Mesodermal cell (in vitro differentiated cells): ENCODE measurements at regions not wholly inside any gene's neighbourhood (a gene's known extent, or its start where the extent isn't known, plus 50 kb on each side); places are given as distances from the start of the nearest gene placed in this dataset.

Source experiments
- H3K27ac ChIP-seq: 2 replicates; pipeline ENCODE4 v1.7.0; 2013; ENCODE audit warnings: mild to moderate bottlenecking, low read depth, low read length, moderate library complexity; ENCODE audit not compliant: severe bottlenecking
- H3K36me3 ChIP-seq: 2 replicates; pipeline ENCODE4 v1.7.1; 2013; ENCODE audit warnings: mild to moderate bottlenecking, low read length, moderate library complexity; ENCODE audit not compliant: control insufficient read depth, insufficient read depth
- H3K4me1 ChIP-seq: one replicate; pipeline ENCODE4 v1.7.1; 2013; ENCODE audit warnings: mild to moderate bottlenecking, low read length; ENCODE audit not compliant: insufficient read depth, control insufficient read depth, poor library complexity, severe bottlenecking
- H3K4me3 ChIP-seq: 2 replicates; pipeline ENCODE4 v1.7.0; 2013; ENCODE audit warnings: low read length, control low read depth, mild to moderate bottlenecking; ENCODE audit not compliant: insufficient read depth, poor library complexity, severe bottlenecking; ENCODE audit errors: extremely low read depth
- H3K9me3 ChIP-seq: 2 replicates; pipeline ENCODE4 v1.7.1; 2013; ENCODE audit warnings: mild to moderate bottlenecking, low read length, moderate library complexity; ENCODE audit not compliant: control insufficient read depth
- WGBS, 2 experiments: methylation state at CpG; one replicate each; pipeline ENCODE4 v1.1.5; 2013; ENCODE audit warnings: missing lambda C conversion rate in 2 of 2; ENCODE audit not compliant: insufficient coverage in 2 of 2; 5-methylcytosine and 5-hydroxymethylcytosine counted together

- Histone ChIP-seq H3K36me3 (no peaks in the 10 kb centered on the region), H3K4me1 (peaks cover 9% of the 10 kb centered on the region), H3K4me3 (no peak overlapping the region), H3K9me3 (no peaks in the 10 kb centered on the region), H3K27ac (no peak overlapping the region)
- 80 to 93% methylated on average over 1 to 2 of the region's 2 CpGs for WGBS, 2 experiments
Observed at GRCh38 chr1:55821234-55821633, 606.1 kb upstream of the USP24 start.

DNA sequence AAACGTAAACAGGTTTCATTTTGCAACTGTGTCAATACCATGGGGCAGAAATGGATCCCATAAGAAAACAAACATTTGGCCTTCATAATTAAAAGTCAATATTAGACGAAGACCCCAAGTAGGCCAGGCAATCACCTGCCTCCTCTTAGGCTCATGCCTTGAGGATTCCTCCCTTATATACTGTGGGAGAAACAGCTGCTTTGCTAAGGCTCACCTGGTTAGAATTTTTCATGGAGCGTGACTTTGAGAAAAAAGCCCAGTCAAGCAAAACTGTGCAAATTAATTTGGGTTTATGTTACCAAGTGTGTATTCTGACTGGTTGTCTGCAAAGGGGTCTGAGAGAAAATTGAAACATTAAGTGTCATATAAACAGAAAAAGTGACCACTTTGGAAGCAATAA is 605.3 kb upstream of the USP24 start:
- Histone ChIP-seq H3K4me3 (no peak overlapping the region), H3K4me1 (peaks cover 9% of the 10 kb centered on the region), H3K36me3 (no peaks in the 10 kb centered on the region), H3K27ac (no peak overlapping the region), H3K9me3 (no peaks in the 10 kb centered on the region)
- WGBS, 2 experiments = 85 to 100% methylated on average over 2 of the region's 3 CpGs

DNA sequence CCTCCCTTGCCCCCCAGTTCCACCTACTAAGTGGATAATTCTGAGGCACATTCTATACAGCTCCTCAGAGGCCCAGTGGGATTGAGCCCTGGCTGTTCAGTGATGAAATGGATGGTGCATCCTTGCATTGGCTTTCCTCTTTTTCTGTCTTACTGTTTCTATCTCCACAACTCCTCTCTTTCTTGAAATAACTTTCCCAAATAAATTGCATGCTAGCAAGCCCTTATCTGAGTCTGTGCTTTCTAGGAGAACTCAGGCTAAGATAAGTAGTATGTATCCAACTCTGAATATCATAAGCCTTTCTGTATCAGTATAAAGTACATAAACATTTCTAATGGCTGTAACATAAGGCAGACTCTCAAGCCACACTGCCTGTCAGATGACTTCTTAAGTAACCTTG is 603.8 kb upstream of the USP24 start:
- Histone ChIP-seq H3K4me3 (no peak overlapping the region), H3K27ac (no peak overlapping the region), H3K9me3 (no peaks in the 10 kb centered on the region), H3K36me3 (no peaks in the 10 kb centered on the region), H3K4me1 (peaks cover 9% of the 10 kb centered on the region)

DNA sequence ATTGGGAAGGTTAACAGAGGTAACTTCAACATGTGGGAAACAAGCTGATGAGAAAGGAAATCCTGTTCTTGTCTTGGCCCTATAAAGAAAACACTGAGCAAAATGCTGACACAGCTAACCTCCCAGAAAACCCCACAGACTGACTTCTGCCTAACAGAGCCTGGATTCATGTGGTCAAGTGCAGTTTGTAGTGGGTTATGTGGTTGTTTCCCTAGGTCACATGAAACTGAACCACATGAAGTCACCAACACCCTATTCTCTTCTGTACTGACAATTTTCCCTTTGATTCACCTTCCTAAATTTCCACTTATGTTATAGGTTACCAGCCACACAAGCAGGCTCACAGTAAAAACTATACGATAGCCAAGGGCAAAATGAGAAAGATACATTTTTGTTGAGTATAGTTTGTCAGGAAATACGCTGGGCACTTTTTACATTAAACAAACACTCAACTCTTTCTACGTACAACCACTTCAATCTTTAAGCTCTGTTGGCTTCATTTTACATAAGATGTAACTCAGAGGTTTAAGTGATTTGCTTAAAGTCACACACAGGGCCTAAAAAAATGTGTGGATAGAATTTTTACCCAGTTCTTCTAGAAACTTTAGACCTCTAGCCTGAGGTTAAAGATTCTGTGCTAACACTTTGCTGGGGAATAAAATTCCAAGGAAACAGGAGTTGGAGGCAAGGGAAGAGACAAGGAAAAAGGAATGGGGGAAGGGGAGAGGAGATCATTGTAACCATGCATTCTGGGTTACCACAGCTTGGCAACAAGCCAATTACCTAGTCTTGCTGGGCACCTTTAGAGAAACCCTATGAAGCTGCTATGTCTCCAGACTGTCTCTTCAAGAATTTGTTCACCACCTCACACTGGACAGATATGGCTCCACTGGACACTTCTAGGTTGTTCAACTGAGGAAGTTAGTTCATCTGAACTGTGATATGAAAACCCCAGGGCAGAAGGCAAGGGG is 601.6 kb upstream of the USP24 start:
- Histone ChIP-seq H3K4me3 (no peak overlapping the region), H3K9me3 (no peaks in the 10 kb centered on the region), H3K27ac (no peak overlapping the region), H3K4me1 (no peaks in the 10 kb centered on the region), H3K36me3 (no peaks in the 10 kb centered on the region)
- WGBS, 2 experiments = no CpG with 5 or more reads among the region's 3 CpGs

DNA sequence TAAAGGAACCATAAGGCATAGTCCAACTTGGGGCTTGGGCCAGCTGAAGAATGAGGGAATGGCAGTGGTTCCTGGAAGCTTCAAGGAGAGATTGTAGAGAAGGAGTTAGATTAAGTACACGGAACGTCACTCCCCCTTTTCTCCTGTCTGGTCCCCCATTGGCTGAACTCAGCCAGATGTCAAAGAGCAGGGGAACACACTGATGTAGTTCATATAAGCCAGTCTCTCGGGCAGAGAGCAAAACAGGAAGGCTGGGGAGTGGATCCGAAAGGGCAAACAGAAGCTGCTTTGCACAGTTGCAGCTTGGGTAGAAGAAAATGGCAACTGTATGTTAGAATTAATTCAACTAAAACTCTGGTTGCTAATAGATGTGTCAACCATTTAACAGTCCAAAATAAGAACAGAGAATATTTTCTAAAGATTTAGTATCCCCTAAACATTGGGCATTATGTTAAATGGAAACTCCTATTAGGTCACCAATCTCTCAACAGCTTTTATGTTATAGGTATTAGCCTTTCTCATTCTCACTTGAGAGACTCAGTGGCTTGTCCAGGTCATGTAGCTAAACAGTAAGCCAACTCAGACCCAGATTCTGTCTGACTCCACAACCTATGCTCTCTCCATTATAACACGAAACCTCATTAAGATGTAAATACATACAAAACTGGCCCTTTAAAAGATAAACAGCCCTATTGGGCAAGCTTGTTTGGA is 600.7 kb upstream of the USP24 start:
- Histone ChIP-seq H3K4me1 (no peaks in the 10 kb centered on the region), H3K27ac (no peak overlapping the region), H3K36me3 (no peaks in the 10 kb centered on the region), H3K9me3 (no peaks in the 10 kb centered on the region), H3K4me3 (no peak overlapping the region)
- 74 to 100% methylated on average over 2 to 4 of the region's 5 CpGs for WGBS, 2 experiments

DNA sequence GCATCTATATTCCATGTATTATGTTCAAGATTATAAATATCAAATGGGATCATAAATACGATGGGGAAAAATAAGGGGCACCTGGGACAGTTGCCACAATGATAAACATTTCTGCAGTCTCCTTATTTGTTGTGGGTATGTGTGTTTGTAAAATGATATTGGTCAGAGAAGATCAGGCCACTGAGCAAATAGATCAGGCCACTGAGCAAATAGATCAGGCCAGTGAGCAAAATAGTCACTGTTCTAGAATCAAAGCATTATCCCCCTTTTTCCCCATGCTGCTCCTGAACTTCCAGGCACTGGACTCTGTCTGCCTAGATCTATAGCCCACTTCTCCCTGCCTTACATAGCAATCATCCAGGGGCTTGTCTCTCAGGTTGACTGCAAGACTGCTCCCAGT is 599.8 kb upstream of the USP24 start:
- H3K36me3 ChIP-seq = no peaks in the 10 kb centered on the region
- WGBS, 2 experiments = no CpG with 5 or more reads among the region's 1 CpG
- no peaks in the 10 kb centered on the region for H3K9me3 ChIP-seq
- no peak overlapping the region for H3K4me3 ChIP-seq
- no peak overlapping the region for H3K27ac ChIP-seq
- no peaks in the 10 kb centered on the region for H3K4me1 ChIP-seq

DNA sequence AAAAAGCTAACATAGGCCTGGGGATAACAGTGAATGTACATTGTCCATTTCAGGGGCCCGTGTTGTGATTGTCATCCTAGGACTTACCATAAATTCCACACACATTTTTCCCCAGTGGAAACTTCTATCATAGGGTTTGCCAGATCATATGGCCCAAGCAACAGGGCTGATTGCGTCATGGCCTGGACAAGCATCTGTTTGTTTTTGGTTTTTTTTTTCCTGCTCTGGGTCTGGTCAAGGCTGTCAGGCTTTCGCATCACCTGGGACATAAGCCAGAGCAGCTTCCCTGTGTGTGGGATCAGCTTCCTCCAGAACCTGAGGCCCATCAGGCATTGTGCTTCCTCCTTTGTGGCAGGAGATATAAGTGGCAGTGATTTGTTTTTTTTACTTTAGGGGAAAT is 598.5 kb upstream of the USP24 start:
- H3K9me3 ChIP-seq = no peaks in the 10 kb centered on the region
- H3K36me3 ChIP-seq = no peaks in the 10 kb centered on the region
- WGBS, 2 experiments = 90 to 100% methylated on average over 3 of the region's 3 CpGs
- H3K27ac ChIP-seq = peak overlapping the region; percentile 42
- H3K4me3 ChIP-seq = no peak overlapping the region
- H3K4me1 ChIP-seq = no peaks in the 10 kb centered on the region

GRCh38 chr1:55812281-55812680 is 597.1 kb upstream of the USP24 start:
- Histone ChIP-seq H3K4me1 (no peaks in the 10 kb centered on the region), H3K36me3 (no peaks in the 10 kb centered on the region), H3K27ac (no peak overlapping the region), H3K9me3 (no peaks in the 10 kb centered on the region), H3K4me3 (no peak overlapping the region)

- H3K27ac ChIP-seq = no peak overlapping the region
- no peak overlapping the region for H3K4me3 ChIP-seq
- no CpG with 5 or more reads among the region's 1 CpG for WGBS, 2 experiments
- H3K9me3 ChIP-seq = no peaks in the 10 kb centered on the region
- H3K4me1 ChIP-seq = no peaks in the 10 kb centered on the region
- no peaks in the 10 kb centered on the region for H3K36me3 ChIP-seq
Observed at GRCh38 chr1:55808263-55808662, 593.1 kb upstream of the USP24 start.

GRCh38 chr1:55803429-55803828 is 588.3 kb upstream of the USP24 start:
- Histone ChIP-seq H3K27ac (no peak overlapping the region), H3K4me3 (no peak overlapping the region), H3K4me1 (no peaks in the 10 kb centered on the region), H3K36me3 (no peaks in the 10 kb centered on the region), H3K9me3 (no peaks in the 10 kb centered on the region)
- WGBS, 2 experiments = 68% methylated on average over 2 of the region's 2 CpGs; no CpG with 5 or more reads in 1 of the 2 experiments

- Histone ChIP-seq H3K27ac (no peak overlapping the region), H3K4me3 (no peak overlapping the region), H3K4me1 (no peaks in the 10 kb centered on the region), H3K36me3 (no peaks in the 10 kb centered on the region), H3K9me3 (no peaks in the 10 kb centered on the region)
- 86 to 90% methylated on average over 1 of the region's 2 CpGs for WGBS, 2 experiments
Observed at GRCh38 chr1:55801481-55801880, 586.3 kb upstream of the USP24 start.
